GM12892 (cell line): ENCODE measurements at regions not wholly inside any gene's neighbourhood (a gene's known extent, or its start where the extent isn't known, plus 50 kb on each side); places are given as distances from the start of the nearest gene placed in this dataset.

Experiments
- POLR2A ChIP-seq: IDR thresholded peaks from 2 replicates; pipeline ENCODE4 v1.6.1; 2011; ENCODE audit warnings: low read depth, low read length, control low read depth
- POLR2AphosphoS5 ChIP-seq: IDR thresholded peaks from 2 replicates; pipeline ENCODE4 v1.6.1; 2011; ENCODE audit warnings: low read depth, low read length, control low read depth
- TAF1 ChIP-seq: IDR thresholded peaks from 2 replicates; pipeline ENCODE4 v1.6.1; 2011; ENCODE audit warnings: low read depth, mild to moderate bottlenecking, control low read depth, low read length, borderline replicate concordance

DNA sequence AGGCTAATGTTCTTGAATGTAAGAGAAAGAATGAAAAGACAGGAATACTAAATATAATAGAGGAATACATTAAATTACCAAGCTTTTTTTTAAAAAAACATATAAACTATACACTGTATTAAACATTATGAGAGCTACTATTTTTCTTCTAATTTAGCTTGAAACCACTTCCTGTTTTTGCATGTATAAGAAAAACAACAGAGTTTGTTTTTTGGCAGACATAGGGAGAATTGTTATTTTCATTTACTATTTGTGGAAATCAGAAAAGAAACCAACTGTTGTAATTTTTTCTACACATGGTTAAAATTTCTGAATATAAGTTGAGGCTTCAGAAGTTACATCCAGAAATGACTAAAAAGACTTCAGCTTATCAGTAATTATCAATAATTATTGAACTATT lies 991.8 kb upstream of the GJE1 start:
- TF ChIP-seq POLR2A (no peak), POLR2AphosphoS5 (no peak), TAF1 (no peak)
